Lower leg skin (tissue), 3 donors: ENCODE measurements at regions not wholly inside any gene's neighbourhood (a gene's known extent, or its start where the extent isn't known, plus 50 kb on each side); places are given as distances from the start of the nearest gene placed in this dataset.

Source experiments
- CTCF ChIP-seq, 3 donors: fragments of 450-650 bp; IDR thresholded peaks; one replicate each; pipeline ENCODE4 v1.5.1; 2016; ENCODE audit warnings: antibody characterized with exemption in 3 of 3, mild to moderate bottlenecking in 3 of 3, moderate library complexity in 2 of 3
- POLR2A ChIP-seq, 2 donors: fragments of 450-650 bp; IDR thresholded peaks; one replicate each; pipeline ENCODE4 v1.6.1; 2016 to 2017; ENCODE audit warnings: antibody characterized with exemption in 2 of 2, mild to moderate bottlenecking in 1 of 2, moderate library complexity in 1 of 2

DNA sequence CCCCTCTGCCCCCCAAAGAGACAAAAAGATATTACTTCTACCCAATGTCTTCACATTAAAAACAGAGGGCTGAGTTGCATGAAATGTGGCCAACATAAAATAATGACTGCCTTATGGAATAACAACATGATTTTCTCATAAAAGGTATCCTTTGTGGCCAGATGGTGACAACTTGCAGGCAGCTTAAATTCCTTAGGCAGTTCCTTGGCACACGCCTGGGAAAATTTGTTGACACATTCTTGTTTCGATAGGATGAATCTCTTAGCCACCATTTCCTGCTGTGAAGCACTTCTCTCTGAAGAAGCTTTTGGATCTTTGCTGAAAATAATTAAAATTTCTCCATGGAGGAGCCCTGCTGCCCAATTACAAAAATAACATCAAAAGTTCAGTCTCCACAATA lies 109.0 kb upstream of the COL21A1 start:
- TF ChIP-seq CTCF (IDR thresholded peaks at IDR 0.05) (no peak), POLR2A (IDR thresholded peaks at IDR 0.05) (no peak)
